Activated CD4-positive, alpha-beta T cell treated with anti-CD3 and anti-CD28 coated beads for 36 hours (primary cell): ENCODE measurements at regions not wholly inside any gene's neighbourhood (a gene's known extent, or its start where the extent isn't known, plus 50 kb on each side); places are given as distances from the start of the nearest gene placed in this dataset.
A peak's percentile ranks its signal among the peaks of the same experiment; 100 is the strongest.

ENCODE experiments used
- ATAC-seq: fragments of 200-7000 bp; cut with Tn5 transposase; one replicate; pipeline ENCODE4 v1.10.0; 2021; ENCODE audit warnings: mild to moderate bottlenecking, moderate library complexity
- CTCF ChIA-PET: fragments of 350-600 bp; sonication (Branson Sonifier 250); formaldehyde crosslinking; loops from one replicate; lab custom pipeline; 2021; ENCODE audit warnings: antibody characterized with exemption; lab: Charles Lee
- POLR2A ChIA-PET: fragments of 350-600 bp; sonication (Branson Sonifier 250); formaldehyde crosslinking; loops from one replicate; lab custom pipeline; 2021; ENCODE audit warnings: antibody characterized with exemption, inconsistent platforms; lab: Charles Lee
- DNase-seq: peaks from one replicate; pipeline ENCODE4 v3.0.0-alpha.2; 2020
- H3K27ac Mint-ChIP-seq: one replicate; pipeline ENCODE4 v1.8.0; 2021; ENCODE audit warnings: mixed read lengths
- H3K27me3 Mint-ChIP-seq: one replicate; pipeline ENCODE4 v1.8.0; 2021; ENCODE audit warnings: mixed read lengths
- H3K36me3 Mint-ChIP-seq: one replicate; pipeline ENCODE4 v1.8.0; 2021; ENCODE audit warnings: low read depth, mixed read lengths
- H3K4me1 Mint-ChIP-seq: one replicate; pipeline ENCODE4 v1.8.0; 2021; ENCODE audit warnings: mixed read lengths
- H3K4me3 Mint-ChIP-seq: one replicate; pipeline ENCODE4 v1.8.0; 2021; ENCODE audit warnings: mild to moderate bottlenecking, moderate library complexity, mixed read lengths
- H3K9me3 Mint-ChIP-seq: one replicate; pipeline ENCODE4 v1.8.0; 2021; ENCODE audit warnings: low read depth, mixed read lengths
- intact Hi-C, 2 experiments: fragments of 100-400 bp; cut with DNase I in 1 of 2; cut with micrococcal nuclease in 1 of 2; formaldehyde crosslinking; loops; one replicate each; pipeline versions ENCODE4 v1.14.2 to v1.15.1; 2022 to 2024; cut with DNase I, micrococcal nuclease

- Mint-ChIP-seq H3K4me1 (no peaks in the 10 kb centered on the region), H3K36me3 (no peaks in the 10 kb centered on the region), H3K9me3 (no peaks in the 10 kb centered on the region), H3K4me3 (no peak overlapping the region), H3K27me3 (peaks cover 19% of the 10 kb centered on the region), H3K27ac (no peak overlapping the region)
- ChIA-PET POLR2A (no interaction called here), CTCF (interaction anchor here (1.6 kb wide), 1 partner anchor 11 kb away, joined by 5 read pairs; no protein-coding TSS in a partner anchor)
- no peak for DNase-seq
- ATAC-seq: no peak
- intact Hi-C loops: no loop called here
Observed at GRCh38 chr12:29033519-29033918, 115.6 kb upstream of the FAR2 start.

- H3K9me3 Mint-ChIP-seq: no peaks in the 10 kb centered on the region
- intact Hi-C loops: no loop called here
- ATAC-seq (no peak), DNase-seq (no peak)
- no peaks in the 10 kb centered on the region for H3K4me1 Mint-ChIP-seq
- H3K4me3 Mint-ChIP-seq: no peak overlapping the region
- H3K36me3 Mint-ChIP-seq: no peaks in the 10 kb centered on the region
- ChIA-PET POLR2A (no interaction called here), CTCF (interaction anchor here (1.0 to 2.0 kb wide), 2 partner anchors 13 to 14 kb away, joined by 4 to 6 read pairs; no protein-coding TSS in a partner anchor)
- peaks cover 20% of the 10 kb centered on the region for H3K27me3 Mint-ChIP-seq
- H3K27ac Mint-ChIP-seq: no peak overlapping the region
Observed at GRCh38 chr12:29035112-29035511, 114.0 kb upstream of the FAR2 start.

GRCh38 chr12:29039013-29039412 is 110.1 kb upstream of the FAR2 start:
- Mint-ChIP-seq H3K36me3 (no peaks in the 10 kb centered on the region), H3K4me3 (no peak overlapping the region), H3K27me3 (peaks cover 24% of the 10 kb centered on the region), H3K4me1 (no peaks in the 10 kb centered on the region), H3K27ac (no peak overlapping the region), H3K9me3 (no peaks in the 10 kb centered on the region)
- POLR2A ChIA-PET: no interaction called here
- CTCF ChIA-PET: no interaction called here
- DNase-seq (no peak), ATAC-seq (no peak)
- intact Hi-C loops: no loop called here

GRCh38 chr12:29041621-29042020 is 107.5 kb upstream of the FAR2 start:
- DNase-seq (no peak), ATAC-seq (no peak)
- ChIA-PET POLR2A (no interaction called here), CTCF (no interaction called here)
- H3K27ac Mint-ChIP-seq: no peak overlapping the region
- H3K27me3 Mint-ChIP-seq: peaks cover 18% of the 10 kb centered on the region
- no peaks in the 10 kb centered on the region for H3K4me1 Mint-ChIP-seq
- H3K9me3 Mint-ChIP-seq: no peaks in the 10 kb centered on the region
- H3K4me3 Mint-ChIP-seq: no peak overlapping the region
- intact Hi-C loops: no loop called here
- no peaks in the 10 kb centered on the region for H3K36me3 Mint-ChIP-seq

- ATAC-seq: no peak
- H3K27me3 Mint-ChIP-seq: peaks cover 18% of the 10 kb centered on the region
Observed at GRCh38 chr12:29043069-29043468, 106.0 kb upstream of the FAR2 start.

GRCh38 chr12:29044799-29045198 is 104.3 kb upstream of the FAR2 start:
- Mint-ChIP-seq H3K9me3 (no peaks in the 10 kb centered on the region), H3K4me1 (no peaks in the 10 kb centered on the region), H3K27me3 (peaks cover 15% of the 10 kb centered on the region), H3K27ac (no peak overlapping the region), H3K4me3 (no peak overlapping the region), H3K36me3 (no peaks in the 10 kb centered on the region)
- intact Hi-C loops: no loop called here
- ATAC-seq: no peak
- DNase-seq: no peak
- ChIA-PET CTCF (interaction anchor here (2.0 kb wide), 1 partner anchor 28 kb away, joined by 5 read pairs; no protein-coding TSS in a partner anchor), POLR2A (no interaction called here)

More at GRCh38 chr12:29043069-29043468, 106.0 kb upstream of the FAR2 start:
- H3K9me3 Mint-ChIP-seq: no peaks in the 10 kb centered on the region
- intact Hi-C loops: no loop called here
- no peak overlapping the region for H3K4me3 Mint-ChIP-seq
- H3K36me3 Mint-ChIP-seq: no peaks in the 10 kb centered on the region
- H3K4me1 Mint-ChIP-seq: no peaks in the 10 kb centered on the region
- CTCF ChIA-PET: no interaction called here
- no peak overlapping the region for H3K27ac Mint-ChIP-seq
- POLR2A ChIA-PET: no interaction called here
- DNase-seq: no peak

GRCh38 chr12:29048787-29049186 is 100.3 kb upstream of the FAR2 start:
- DNase-seq: no peak
- Mint-ChIP-seq H3K27ac (no peak overlapping the region), H3K9me3 (no peaks in the 10 kb centered on the region), H3K36me3 (no peaks in the 10 kb centered on the region), H3K27me3 (peaks cover 4% of the 10 kb centered on the region), H3K4me3 (no peak overlapping the region), H3K4me1 (no peaks in the 10 kb centered on the region)
- POLR2A ChIA-PET: no interaction called here
- intact Hi-C loops: no loop called here
- CTCF ChIA-PET: interaction anchor here (0.9 kb wide), 1 partner anchor 14 kb away, joined by 6 read pairs; no protein-coding TSS in a partner anchor
- ATAC-seq: no peak

- Mint-ChIP-seq H3K27me3 (peaks cover 4% of the 10 kb centered on the region), H3K9me3 (no peaks in the 10 kb centered on the region), H3K36me3 (no peaks in the 10 kb centered on the region), H3K4me1 (no peaks in the 10 kb centered on the region), H3K4me3 (no peak overlapping the region), H3K27ac (no peak overlapping the region)
- intact Hi-C loops: no loop called here
- DNase-seq (no peak), ATAC-seq (no peak)
- CTCF ChIA-PET: no interaction called here
- POLR2A ChIA-PET: no interaction called here
Observed at GRCh38 chr12:29050503-29050902, 98.6 kb upstream of the FAR2 start.

GRCh38 chr12:29051221-29051620 is 97.9 kb upstream of the FAR2 start:
- Mint-ChIP-seq H3K9me3 (no peaks in the 10 kb centered on the region), H3K4me1 (no peaks in the 10 kb centered on the region), H3K27me3 (peaks cover 6% of the 10 kb centered on the region), H3K36me3 (no peaks in the 10 kb centered on the region), H3K4me3 (no peak overlapping the region), H3K27ac (no peak overlapping the region)
- ATAC-seq: no peak
- ChIA-PET CTCF (no interaction called here), POLR2A (no interaction called here)
- DNase-seq: no peak
- intact Hi-C loops: no loop called here

- ATAC-seq (no peak), DNase-seq (no peak)
- H3K4me1 Mint-ChIP-seq: no peaks in the 10 kb centered on the region
- intact Hi-C loops: no loop called here
- H3K4me3 Mint-ChIP-seq: no peak overlapping the region
- H3K27ac Mint-ChIP-seq: no peak overlapping the region
- ChIA-PET CTCF (interaction anchor here (0.8 kb wide), 1 partner anchor 113 kb away, joined by 3 read pairs; no protein-coding TSS in a partner anchor), POLR2A (no interaction called here)
- H3K9me3 Mint-ChIP-seq: no peaks in the 10 kb centered on the region
- H3K36me3 Mint-ChIP-seq: no peaks in the 10 kb centered on the region
- peaks cover 6% of the 10 kb centered on the region for H3K27me3 Mint-ChIP-seq
Observed at GRCh38 chr12:29053567-29053966, 95.5 kb upstream of the FAR2 start.

- H3K27ac Mint-ChIP-seq: no peak overlapping the region
- intact Hi-C loops: no loop called here
- no peak overlapping the region for H3K4me3 Mint-ChIP-seq
- ChIA-PET CTCF (no interaction called here), POLR2A (no interaction called here)
- no peaks in the 10 kb centered on the region for H3K9me3 Mint-ChIP-seq
- no peaks in the 10 kb centered on the region for H3K36me3 Mint-ChIP-seq
- ATAC-seq: no peak
- H3K4me1 Mint-ChIP-seq: no peaks in the 10 kb centered on the region
- DNase-seq: no peak
- H3K27me3 Mint-ChIP-seq: peaks cover 11% of the 10 kb centered on the region
Observed at GRCh38 chr12:29054858-29055663, 94.0 kb upstream of the FAR2 start.

GRCh38 chr12:29066011-29066588 is 83.0 kb upstream of the FAR2 start:
- H3K27me3 Mint-ChIP-seq: peaks cover 18% of the 10 kb centered on the region
- DNase-seq (peak; percentile 45), ATAC-seq (peak; percentile 66)
- H3K27ac Mint-ChIP-seq: no peak overlapping the region
- CTCF ChIA-PET: interaction anchor here (1.1 to 1.5 kb wide), 2 partner anchors 21 to 251 kb away, joined by 3 read pairs; no protein-coding TSS in a partner anchor
- H3K9me3 Mint-ChIP-seq: no peaks in the 10 kb centered on the region
- H3K4me1 Mint-ChIP-seq: peaks cover 2% of the 10 kb centered on the region
- H3K36me3 Mint-ChIP-seq: no peaks in the 10 kb centered on the region
- intact Hi-C loops: no loop called here
- H3K4me3 Mint-ChIP-seq: no peak overlapping the region
- POLR2A ChIA-PET: no interaction called here
